ENCODE measurements at regions not wholly inside any gene's neighbourhood (a gene's known extent, or its start where the extent isn't known, plus 50 kb on each side); places are given as distances from the start of the nearest gene placed in this dataset.

- DNase-seq (ENCODE audit: low read depth, low spot score): no peak
- peaks cover 67% of the 10 kb centered on the region for H3K27me3 Mint-ChIP-seq (ENCODE audit: low read depth)
- H3K9me3 Mint-ChIP-seq: no peaks in the 10 kb centered on the region
- no peaks in the 10 kb centered on the region for H3K36me3 Mint-ChIP-seq (ENCODE audit: low read depth)
- H3K4me3 Mint-ChIP-seq: no peak overlapping the region
- H3K4me1 Mint-ChIP-seq: no peaks in the 10 kb centered on the region
- TF ChIP-seq, protein P1, sequence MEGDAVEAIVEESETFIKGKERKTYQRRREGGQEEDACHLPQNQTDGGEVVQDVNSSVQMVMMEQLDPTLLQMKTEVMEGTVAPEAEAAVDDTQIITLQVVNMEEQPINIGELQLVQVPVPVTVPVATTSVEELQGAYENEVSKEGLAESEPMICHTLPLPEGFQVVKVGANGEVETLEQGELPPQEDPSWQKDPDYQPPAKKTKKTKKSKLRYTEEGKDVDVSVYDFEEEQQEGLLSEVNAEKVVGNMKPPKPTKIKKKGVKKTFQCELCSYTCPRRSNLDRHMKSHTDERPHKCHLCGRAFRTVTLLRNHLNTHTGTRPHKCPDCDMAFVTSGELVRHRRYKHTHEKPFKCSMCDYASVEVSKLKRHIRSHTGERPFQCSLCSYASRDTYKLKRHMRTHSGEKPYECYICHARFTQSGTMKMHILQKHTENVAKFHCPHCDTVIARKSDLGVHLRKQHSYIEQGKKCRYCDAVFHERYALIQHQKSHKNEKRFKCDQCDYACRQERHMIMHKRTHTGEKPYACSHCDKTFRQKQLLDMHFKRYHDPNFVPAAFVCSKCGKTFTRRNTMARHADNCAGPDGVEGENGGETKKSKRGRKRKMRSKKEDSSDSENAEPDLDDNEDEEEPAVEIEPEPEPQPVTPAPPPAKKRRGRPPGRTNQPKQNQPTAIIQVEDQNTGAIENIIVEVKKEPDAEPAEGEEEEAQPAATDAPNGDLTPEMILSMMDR (conservative IDR thresholded peaks at IDR 0.05): no peak
- H3K27ac Mint-ChIP-seq (ENCODE audit: unreplicated experiment): no peak overlapping the region
These were observed 99.0 kb downstream of the IER5 start for GRCh38 chr1:181187337-181188126.

- H3K27me3 Mint-ChIP-seq (ENCODE audit: low read depth): peaks cover 61% of the 10 kb centered on the region
- TF ChIP-seq, protein P1 (conservative IDR thresholded peaks at IDR 0.05): no peak
- no peaks in the 10 kb centered on the region for H3K4me1 Mint-ChIP-seq
- H3K36me3 Mint-ChIP-seq (ENCODE audit: low read depth): no peaks in the 10 kb centered on the region
- H3K4me3 Mint-ChIP-seq: no peak overlapping the region
- no peak overlapping the region for H3K27ac Mint-ChIP-seq (ENCODE audit: unreplicated experiment)
- DNase-seq (ENCODE audit: low read depth, low spot score): no peak
- peaks cover 4% of the 10 kb centered on the region for H3K9me3 Mint-ChIP-seq
These were observed 100.7 kb downstream of the IER5 start for GRCh38 chr1:181189245-181189644.

- DNase-seq (ENCODE audit: low read depth, low spot score): peak; percentile 88
- no peaks in the 10 kb centered on the region for H3K4me1 Mint-ChIP-seq
- H3K27ac Mint-ChIP-seq (ENCODE audit: unreplicated experiment): no peak overlapping the region
These were observed 101.3 kb downstream of the IER5 start for GRCh38 chr1:181189691-181190363.

DNA sequence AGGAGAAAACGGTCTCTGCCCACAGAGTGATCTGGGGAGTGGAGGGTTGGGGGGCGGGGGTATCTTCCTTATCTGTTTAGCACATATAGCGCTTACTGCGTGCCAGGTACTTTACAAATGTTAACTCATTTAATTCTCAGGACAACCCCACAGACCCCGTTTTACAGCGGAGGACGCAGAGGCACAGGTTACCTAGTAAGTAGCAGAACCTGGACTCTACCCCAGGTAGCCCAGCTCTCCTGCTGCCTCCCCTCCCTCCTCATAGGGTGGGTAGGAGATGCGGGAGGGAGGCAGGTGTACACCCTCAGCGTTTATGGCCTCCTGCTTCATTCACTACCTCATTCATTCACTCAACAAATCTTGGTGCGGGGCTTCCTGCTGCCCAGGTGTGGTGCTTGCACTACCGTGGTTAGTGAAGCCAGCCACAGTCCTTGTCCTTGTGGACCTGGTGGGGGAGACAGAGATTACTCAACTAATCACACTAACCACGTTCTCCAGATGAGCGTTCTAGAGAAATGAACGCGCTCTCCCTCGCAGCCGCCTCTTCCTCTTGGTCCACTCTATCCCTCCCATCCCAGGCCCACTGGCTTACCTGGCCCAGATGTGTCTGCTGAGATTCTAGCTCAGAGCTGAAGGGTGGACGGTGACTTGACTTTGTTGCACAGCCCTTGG lies 102.0 kb downstream of the IER5 start:
- TF ChIP-seq, protein P1 (conservative IDR thresholded peaks at IDR 0.05): no peak
- Mint-ChIP-seq H3K27ac (ENCODE audit: unreplicated experiment) (no peak overlapping the region), H3K9me3 (peaks cover 5% of the 10 kb centered on the region), H3K36me3 (ENCODE audit: low read depth) (peaks cover 3% of the 10 kb centered on the region), H3K4me3 (no peak overlapping the region), H3K4me1 (no peaks in the 10 kb centered on the region), H3K27me3 (ENCODE audit: low read depth) (peaks cover 53% of the 10 kb centered on the region)
- no peak for DNase-seq (ENCODE audit: low read depth, low spot score)

More at GRCh38 chr1:181189691-181190363, 101.3 kb downstream of the IER5 start:
- peaks cover 5% of the 10 kb centered on the region for H3K9me3 Mint-ChIP-seq
- peaks cover 56% of the 10 kb centered on the region for H3K27me3 Mint-ChIP-seq (ENCODE audit: low read depth)
- no peaks in the 10 kb centered on the region for H3K36me3 Mint-ChIP-seq (ENCODE audit: low read depth)
- TF ChIP-seq, protein P1 (conservative IDR thresholded peaks at IDR 0.05): peak; percentile 93
- H3K4me3 Mint-ChIP-seq: no peak overlapping the region

GRCh38 chr1:181191494-181192040 lies 103.1 kb downstream of the IER5 start:
- TF ChIP-seq, protein P1 (conservative IDR thresholded peaks at IDR 0.05): no peak
- Mint-ChIP-seq H3K9me3 (peaks cover 8% of the 10 kb centered on the region), H3K27me3 (ENCODE audit: low read depth) (peaks cover 43% of the 10 kb centered on the region), H3K4me3 (no peak overlapping the region), H3K27ac (ENCODE audit: unreplicated experiment) (no peak overlapping the region), H3K36me3 (ENCODE audit: low read depth) (peaks cover 3% of the 10 kb centered on the region), H3K4me1 (no peaks in the 10 kb centered on the region)
- no peak for DNase-seq (ENCODE audit: low read depth, low spot score)
